GM23338 (cell line): ENCODE measurements at regions not wholly inside any gene's neighbourhood (a gene's known extent, or its start where the extent isn't known, plus 50 kb on each side); places are given as distances from the start of the nearest gene placed in this dataset.

Experiments used
- ATAC-seq: fragments of 200-7000 bp; cut with Tn5 transposase; 3 replicates; pipeline ENCODE4 v1.9.1; 2020
- DNase-seq: peaks from one replicate; pipeline ENCODE4 v3.0.0-alpha.2; 2015; ENCODE audit warnings: low spot score
- H2AFZ ChIP-seq: fragments of 200-600 bp; sonication (generic); 2 replicates; pipeline ENCODE4 v1.8.0; 2016; ENCODE audit warnings: antibody characterized with exemption, mild to moderate bottlenecking, moderate library complexity
- H3F3A ChIP-seq: fragments of 200-600 bp; sonication (generic); replicated peaks from 2 replicates; pipeline ENCODE4 v1.8.0; 2017; ENCODE audit warnings: antibody characterized with exemption, mixed run types, low read depth
- H3K27ac ChIP-seq: fragments of 200-600 bp; sonication (generic); 2 replicates; pipeline ENCODE4 v1.6.1; 2016; ENCODE audit warnings: low read depth
- H3K27me3 ChIP-seq: fragments of 200-600 bp; sonication (generic); 2 replicates; pipeline ENCODE4 v1.8.0; 2016; ENCODE audit warnings: mild to moderate bottlenecking, mixed run types, moderate library complexity; ENCODE audit not compliant: insufficient read depth
- H3K36me3 ChIP-seq: fragments of 200-600 bp; sonication (generic); 2 replicates; pipeline ENCODE4 v1.8.0; 2016; ENCODE audit warnings: mild to moderate bottlenecking; ENCODE audit not compliant: insufficient read depth
- H3K4me1 ChIP-seq: fragments of 200-600 bp; sonication (generic); 2 replicates; pipeline ENCODE4 v1.8.0; 2016; ENCODE audit warnings: mild to moderate bottlenecking, moderate library complexity; ENCODE audit not compliant: insufficient read depth
- H3K4me2 ChIP-seq: fragments of 200-600 bp; sonication (generic); 2 replicates; pipeline ENCODE4 v1.7.1; 2017; ENCODE audit warnings: mixed run types
- H3K4me3 ChIP-seq: fragments of 200-600 bp; sonication (generic); 2 replicates; pipeline ENCODE4 v1.6.1; 2016; ENCODE audit warnings: mixed run types
- H3K79me2 ChIP-seq: fragments of 200-600 bp; sonication (generic); replicated peaks from 2 replicates; pipeline ENCODE4 v1.8.0; 2017; ENCODE audit warnings: mild to moderate bottlenecking; ENCODE audit not compliant: insufficient read depth
- H3K9me2 ChIP-seq: fragments of 200-600 bp; sonication (generic); 2 replicates; pipeline ENCODE4 v1.8.0; 2017; ENCODE audit not compliant: insufficient read depth
- H4K20me1 ChIP-seq: fragments of 200-600 bp; sonication (generic); replicated peaks from 2 replicates; pipeline ENCODE4 v1.8.0; 2017; ENCODE audit warnings: mild to moderate bottlenecking; ENCODE audit not compliant: insufficient read depth
- H3K27ac Mint-ChIP-seq: 2 replicates; pipeline ENCODE4 v1.8.0; 2020; ENCODE audit warnings: inconsistent platforms, mild to moderate bottlenecking, moderate library complexity, mixed read lengths
- H3K27me3 Mint-ChIP-seq: 3 replicates; pipeline ENCODE4 v1.8.0; 2022; ENCODE audit warnings: low read depth, mild to moderate bottlenecking, moderate library complexity, mixed read lengths, inconsistent platforms; ENCODE audit not compliant: insufficient read depth, poor library complexity
- H3K36me3 Mint-ChIP-seq: 3 replicates; pipeline ENCODE4 v1.8.0; 2021; ENCODE audit warnings: low read depth, mild to moderate bottlenecking, inconsistent platforms, moderate library complexity, mixed read lengths
- H3K4me1 Mint-ChIP-seq: 3 replicates; pipeline ENCODE4 v1.8.0; 2020; ENCODE audit warnings: mild to moderate bottlenecking, inconsistent platforms, mixed read lengths
- H3K4me3 Mint-ChIP-seq: 3 replicates; pipeline ENCODE4 v1.8.0; 2021; ENCODE audit warnings: moderate library complexity, mild to moderate bottlenecking, inconsistent platforms, mixed read lengths
- H3K9me3 Mint-ChIP-seq: 3 replicates; pipeline ENCODE4 v1.8.0; 2020; ENCODE audit warnings: moderate library complexity, mild to moderate bottlenecking, inconsistent platforms, mixed read lengths
- CREB1 ChIP-seq: fragments of 250-450 bp; sonication (Bioruptor Pico); IDR thresholded peaks from 2 replicates; pipeline ENCODE4 v1.5.0; 2020; ENCODE audit warnings: low read depth, mild to moderate bottlenecking, moderate library complexity
- CTCF ChIP-seq, 2 experiments: fragments of 200-600 bp in 1 of 2; sonication (generic) in 1 of 2; conservative IDR thresholded peaks; 2 replicates each; pipeline versions ENCODE4 v1.5.1 to v1.6.1; 2016 to 2017; ENCODE audit warnings: antibody characterized with exemption in 2 of 2, low read depth in 2 of 2, mild to moderate bottlenecking in 2 of 2, moderate library complexity in 1 of 2
- ETS1 ChIP-seq: IDR thresholded peaks from 2 replicates; pipeline ENCODE4 v1.6.1; 2016; ENCODE audit warnings: antibody characterized with exemption
- EZH2 ChIP-seq: fragments of 200-600 bp; sonication (generic); IDR thresholded peaks from one replicate; pipeline ENCODE4 v1.8.0; 2017; ENCODE audit warnings: antibody characterized with exemption, mild to moderate bottlenecking, low read depth; ENCODE audit not compliant: unreplicated experiment
- EZH2phosphoT487 ChIP-seq: fragments of 200-600 bp; sonication (generic); IDR thresholded peaks from one replicate; pipeline ENCODE4 v1.8.1; 2018; ENCODE audit warnings: antibody characterized with exemption; ENCODE audit not compliant: unreplicated experiment
- JUNB ChIP-seq: IDR thresholded peaks from one replicate; pipeline ENCODE4 v1.6.1; 2016; ENCODE audit warnings: antibody characterized with exemption; ENCODE audit not compliant: unreplicated experiment
- NANOG ChIP-seq: IDR thresholded peaks from 2 replicates; pipeline ENCODE4 v1.6.1; 2016; ENCODE audit warnings: antibody characterized with exemption, borderline replicate concordance
- POLR2AphosphoS5 ChIP-seq: IDR thresholded peaks from 2 replicates; pipeline ENCODE4 v1.6.1; 2016; ENCODE audit warnings: antibody characterized with exemption, low read depth
- REST ChIP-seq: IDR thresholded peaks from one replicate; pipeline ENCODE4 v1.6.1; 2018; ENCODE audit warnings: antibody characterized with exemption; ENCODE audit not compliant: unreplicated experiment
- STAT1 ChIP-seq: IDR thresholded peaks from one replicate; pipeline ENCODE4 v1.6.1; 2016; ENCODE audit warnings: antibody characterized with exemption; ENCODE audit not compliant: unreplicated experiment
- ZNF114 ChIP-seq: fragments of 250-450 bp; sonication (Bioruptor Pico); IDR thresholded peaks from 2 replicates; pipeline ENCODE4 v1.5.0; 2020; ENCODE audit warnings: mild to moderate bottlenecking, moderate library complexity
- ZNF331 ChIP-seq: fragments of 250-450 bp; sonication (Bioruptor Pico); IDR thresholded peaks from 2 replicates; pipeline ENCODE4 v1.5.0; 2020; ENCODE audit warnings: low read depth, mild to moderate bottlenecking, moderate library complexity
- ZNF462 ChIP-seq: fragments of 250-450 bp; sonication (Bioruptor Pico); IDR thresholded peaks from 2 replicates; pipeline ENCODE4 v1.5.0; 2020; ENCODE audit warnings: mild to moderate bottlenecking, moderate library complexity

GRCh38 chr5:155908543-155908942 is 418.4 kb upstream of the SGCD start (continued):
- TF ChIP-seq ZNF331 (CRISPR knock-in tag): no peak
- no peak for TF ChIP-seq NANOG
- no peak for TF ChIP-seq STAT1
- no peak for TF ChIP-seq ZNF114 (CRISPR knock-in tag)

GRCh38 chr5:155912291-155912690 is 414.7 kb upstream of the SGCD start:
- H3K4me3 ChIP-seq: no peak overlapping the region
- H3F3A ChIP-seq: no peaks in the 10 kb centered on the region
- no peak overlapping the region for H3K4me2 ChIP-seq
- H3K36me3 ChIP-seq: no peaks in the 10 kb centered on the region
- no peaks in the 10 kb centered on the region for H3K27me3 ChIP-seq
- no peaks in the 10 kb centered on the region for H4K20me1 ChIP-seq
- TF ChIP-seq NANOG (no peak), ZNF331 (CRISPR knock-in tag) (no peak), CTCF (conservative IDR thresholded peaks at IDR 0.05; ENCODE audit: low read depth in 2 of 2) (no peak), EZH2 (no peak), STAT1 (no peak), POLR2AphosphoS5 (no peak), ETS1 (no peak), EZH2phosphoT487 (no peak), ZNF462 (CRISPR knock-in tag) (no peak), CREB1 (CRISPR knock-in tag) (no peak), REST (no peak), JUNB (no peak), ZNF114 (CRISPR knock-in tag) (no peak)
- H3K4me1 Mint-ChIP-seq: no peaks in the 10 kb centered on the region
- no peaks in the 10 kb centered on the region for H3K36me3 Mint-ChIP-seq
- H3K27me3 Mint-ChIP-seq: no peaks in the 10 kb centered on the region
- no peaks in the 10 kb centered on the region for H3K4me1 ChIP-seq
- H3K27ac ChIP-seq: no peak overlapping the region
- H2AFZ ChIP-seq: no peak overlapping the region
- H3K4me3 Mint-ChIP-seq: no peak overlapping the region
- ATAC-seq: no peak
- DNase-seq: no peak
- no peak overlapping the region for H3K27ac Mint-ChIP-seq
- H3K9me2 ChIP-seq: no peaks in the 10 kb centered on the region; the same call in 1 of the 2 replicates
- H3K9me3 Mint-ChIP-seq: no peaks in the 10 kb centered on the region
- no peaks in the 10 kb centered on the region for H3K79me2 ChIP-seq
